DMS153 treated with DMSO at 0.1 percent for 48 hours (cell line): ENCODE measurements at regions not wholly inside any gene's neighbourhood (a gene's known extent, or its start where the extent isn't known, plus 50 kb on each side); places are given as distances from the start of the nearest gene placed in this dataset.
A peak's percentile ranks its signal among the peaks of the same experiment; 100 is the strongest.

Source experiments
- DNase-seq: peaks from one replicate; lab custom pipeline; 2025; ENCODE audit not compliant: unreplicated experiment; lab: John Stamatoyannopoulos, UW

DNA sequence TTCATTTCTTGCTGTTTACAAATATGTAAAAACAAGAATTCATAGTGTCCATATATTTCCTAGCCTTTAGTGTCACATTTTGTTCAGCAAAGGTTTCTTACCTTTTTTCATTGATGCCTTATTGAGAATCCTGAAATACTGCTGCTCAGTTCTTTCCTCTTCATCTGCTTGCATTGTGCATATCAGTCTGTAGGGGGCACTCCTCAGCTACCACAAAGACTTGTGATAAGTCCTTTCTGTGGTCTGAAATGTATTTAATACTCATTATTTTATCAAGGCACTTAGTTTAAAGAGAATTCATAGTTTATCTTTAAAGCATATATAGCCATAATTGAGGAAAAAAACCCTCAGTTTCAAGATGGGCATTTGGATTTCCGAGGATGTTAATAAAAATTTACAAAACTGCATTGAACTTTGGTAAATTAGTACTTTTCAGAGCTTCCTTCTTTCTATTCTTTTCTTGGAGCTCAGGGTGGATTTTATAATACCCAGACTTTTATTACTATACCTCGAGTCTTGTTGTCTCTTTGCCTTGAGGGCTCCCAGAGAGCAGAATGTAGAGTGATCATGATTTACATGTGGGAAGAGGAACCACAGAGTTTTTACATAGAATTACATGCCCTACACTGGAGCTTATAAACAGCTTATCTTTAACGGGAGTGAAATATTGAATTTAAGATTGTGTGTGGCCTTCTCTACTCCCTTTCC is 570.1 kb downstream of the PLCL1 start:
- peak; percentile 38 for DNase-seq

- DNase-seq = no peak
Measured at GRCh38 chr2:198371921-198372543, 567.6 kb downstream of the PLCL1 start.

DNA sequence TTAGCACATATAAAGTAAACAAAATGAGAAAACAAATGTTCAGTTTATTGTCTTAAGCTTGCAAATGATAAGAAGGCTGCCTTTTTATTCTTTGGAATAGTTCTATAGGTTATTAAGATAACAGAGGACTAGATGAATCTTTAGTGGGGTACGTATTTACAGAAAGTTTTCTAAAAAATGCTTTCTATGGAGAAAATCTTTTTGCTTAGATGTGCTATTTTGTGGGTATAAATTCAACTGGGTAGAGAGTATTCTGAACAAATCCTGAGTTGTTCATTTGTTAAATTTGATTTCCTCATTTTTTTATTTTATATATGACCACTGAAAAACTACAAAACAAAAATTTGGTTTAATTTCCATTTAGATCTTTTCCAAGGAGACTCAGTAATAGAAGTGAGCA is 566.9 kb downstream of the PLCL1 start:
- DNase-seq = no peak

- DNase-seq = no peak
Measured at GRCh38 chr2:198368089-198368488, 563.7 kb downstream of the PLCL1 start.

DNA sequence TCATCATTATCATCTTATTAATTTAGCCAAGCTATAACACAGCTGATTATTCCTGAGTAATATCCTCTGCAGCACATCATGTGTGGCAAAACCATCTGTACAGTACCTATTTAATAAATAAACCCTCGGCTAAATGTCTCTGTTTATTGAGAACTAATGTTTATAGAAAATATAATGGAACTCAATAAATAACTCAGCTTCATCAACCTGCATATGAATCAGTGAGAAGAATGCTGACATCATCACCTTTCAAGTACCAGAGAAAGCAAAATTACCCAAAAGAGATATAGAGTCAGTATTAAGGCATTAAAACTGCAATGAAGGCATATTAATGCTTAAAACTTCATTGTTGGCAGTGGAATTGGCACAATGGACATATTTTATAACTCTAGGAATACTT is 558.3 kb downstream of the PLCL1 start:
- DNase-seq = no peak

- no peak for DNase-seq
Measured at GRCh38 chr2:198359308-198359707, 554.9 kb downstream of the PLCL1 start.

- DNase-seq = no peak
Measured at GRCh38 chr2:198356157-198356556, 551.8 kb downstream of the PLCL1 start.

- no peak for DNase-seq
Measured at GRCh38 chr2:198351647-198352046, 547.3 kb downstream of the PLCL1 start.

GRCh38 chr2:198347946-198348345 is 543.6 kb downstream of the PLCL1 start:
- no peak for DNase-seq

GRCh38 chr2:198347349-198347748 is 543.0 kb downstream of the PLCL1 start:
- DNase-seq = no peak

DNA sequence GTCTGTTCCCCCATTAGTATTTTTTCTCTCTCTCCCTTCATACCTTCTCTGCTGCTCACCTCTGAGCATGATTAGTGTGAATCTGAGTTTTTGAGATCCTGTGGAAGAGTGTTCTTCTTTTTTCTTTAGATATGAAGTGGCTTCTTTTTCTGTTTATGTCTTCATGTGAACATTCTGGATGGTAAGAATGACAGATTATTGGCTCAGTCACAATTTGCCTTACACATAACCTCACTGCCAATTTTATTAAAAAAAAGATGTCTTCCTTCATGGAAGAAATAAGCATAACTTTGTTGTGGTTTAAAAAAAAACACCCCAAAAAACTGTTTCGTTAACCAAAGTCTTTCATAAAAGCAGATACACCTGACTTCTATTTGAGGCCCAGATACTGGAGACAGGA is 539.1 kb downstream of the PLCL1 start:
- no peak for DNase-seq

DNA sequence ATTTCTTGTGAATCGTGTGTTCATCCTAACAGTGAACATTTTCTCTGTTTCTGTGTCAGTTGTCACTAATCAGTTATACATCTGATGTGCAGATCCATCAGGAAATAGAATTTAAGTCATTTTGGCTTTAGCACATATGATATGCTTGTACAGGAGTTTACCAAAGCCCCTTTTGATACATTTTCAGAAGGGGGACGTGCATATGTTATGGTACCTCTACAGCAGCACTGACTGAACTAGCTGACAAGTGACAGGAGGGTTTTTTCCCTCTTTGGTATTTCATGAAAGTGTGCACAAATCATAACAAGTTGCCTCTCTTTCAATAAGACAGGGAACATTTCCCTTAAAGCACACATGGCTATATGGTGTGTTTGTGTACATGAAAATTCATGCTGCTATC is 536.5 kb downstream of the PLCL1 start:
- no peak for DNase-seq

GRCh38 chr2:198339116-198339515 is 534.7 kb downstream of the PLCL1 start:
- DNase-seq = no peak

DNA sequence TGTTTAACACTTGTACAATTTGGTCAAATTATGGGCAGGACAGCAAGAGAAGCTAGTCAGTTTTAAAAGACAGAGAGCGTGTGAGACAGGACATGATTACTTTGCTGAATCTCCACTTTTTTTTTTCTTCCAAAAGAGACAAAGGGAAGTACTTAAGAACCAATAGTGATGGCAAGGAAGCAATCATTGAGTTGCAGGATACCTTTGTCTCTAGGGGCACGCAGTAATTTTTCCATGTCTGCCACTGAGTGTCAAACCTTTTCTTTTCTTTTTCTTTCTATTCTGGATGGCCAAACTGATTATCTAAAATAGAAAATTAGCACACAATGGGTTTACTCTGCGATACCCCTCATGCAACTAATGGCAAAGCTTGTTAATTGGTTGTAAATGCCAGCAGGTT is 533.0 kb downstream of the PLCL1 start:
- DNase-seq = no peak

- no peak for DNase-seq
Measured at GRCh38 chr2:198328454-198328853, 524.1 kb downstream of the PLCL1 start.

- no peak for DNase-seq
Measured at GRCh38 chr2:198327526-198327925, 523.1 kb downstream of the PLCL1 start.

GRCh38 chr2:198326431-198326830 is 522.0 kb downstream of the PLCL1 start:
- no peak for DNase-seq

- no peak for DNase-seq
Measured at GRCh38 chr2:198325359-198325758, 521.0 kb downstream of the PLCL1 start.

GRCh38 chr2:198324071-198324470 is 519.7 kb downstream of the PLCL1 start:
- no peak for DNase-seq

- no peak for DNase-seq
Measured at GRCh38 chr2:198322275-198322674, 517.9 kb downstream of the PLCL1 start.

DNA sequence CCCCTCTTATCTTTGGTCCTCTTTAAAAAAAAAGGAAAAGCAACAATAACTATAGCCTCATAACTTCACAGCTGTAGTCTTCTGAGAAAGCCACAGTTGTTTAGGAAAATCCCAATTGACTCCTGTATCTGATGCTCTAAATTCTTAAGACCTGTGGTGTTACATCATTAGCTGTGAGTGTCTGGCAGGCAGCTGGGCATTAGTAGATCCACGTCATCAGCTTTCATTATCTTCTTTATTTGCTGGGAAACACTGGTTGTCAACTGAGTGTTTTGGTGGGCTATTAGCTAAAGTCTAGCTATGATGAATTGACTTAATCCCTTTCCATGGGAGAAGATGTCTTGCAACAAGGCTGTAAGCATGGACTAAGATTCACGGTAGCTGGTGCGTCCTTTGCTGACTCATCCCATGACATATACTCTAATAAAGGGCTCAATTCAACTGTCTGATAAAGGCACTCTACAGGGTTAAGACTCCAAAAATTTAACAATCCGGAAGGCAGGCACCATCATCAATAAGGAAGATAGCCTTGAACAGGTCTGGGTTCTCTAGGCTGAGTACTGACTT is 517.2 kb downstream of the PLCL1 start:
- DNase-seq = no peak

GRCh38 chr2:198316852-198317396 is 512.5 kb downstream of the PLCL1 start:
- DNase-seq = no peak
